ENCODE measurements at regions not wholly inside any gene's neighbourhood (a gene's known extent, or its start where the extent isn't known, plus 50 kb on each side); places are given as distances from the start of the nearest gene placed in this dataset.

DNA sequence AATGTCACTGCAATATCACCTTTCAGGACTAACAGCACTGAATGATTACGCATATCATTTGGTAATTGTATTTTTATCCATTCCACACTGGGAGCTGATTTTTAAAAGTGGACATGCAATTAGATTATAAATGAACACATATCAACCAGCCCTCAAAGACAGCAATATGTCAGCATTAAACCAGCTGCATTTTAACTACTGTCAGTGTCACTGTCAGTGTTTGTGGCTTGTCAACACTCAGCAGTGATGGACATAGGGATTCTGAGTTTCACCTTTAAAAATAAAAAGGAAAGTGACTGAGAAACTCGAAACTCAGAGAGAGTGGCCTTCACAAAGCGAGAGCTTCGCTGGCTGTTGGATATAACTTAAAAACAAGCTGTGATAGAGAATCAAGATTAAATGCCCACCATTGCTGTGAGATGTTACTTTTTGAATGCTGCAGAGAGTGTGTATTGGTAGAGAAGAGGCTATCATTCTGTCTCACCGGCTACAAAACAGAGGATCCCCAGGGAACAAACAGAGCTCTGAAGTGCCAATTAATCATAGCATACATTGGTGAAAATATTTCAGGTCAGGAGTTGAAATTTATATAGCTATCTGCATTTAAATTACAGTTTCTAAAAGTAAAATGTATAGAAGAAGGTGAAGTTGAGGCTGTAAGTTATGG is 635.8 kb downstream of the SQOR start:
- no peaks in the 10 kb centered on the region for H3K4me1 ChIP-seq (ENCODE audit: insufficient read depth)
- WGBS, 3 donors = 70 to 87% (median 79%) methylated on average over 5 of the region's 5 CpGs

DNA sequence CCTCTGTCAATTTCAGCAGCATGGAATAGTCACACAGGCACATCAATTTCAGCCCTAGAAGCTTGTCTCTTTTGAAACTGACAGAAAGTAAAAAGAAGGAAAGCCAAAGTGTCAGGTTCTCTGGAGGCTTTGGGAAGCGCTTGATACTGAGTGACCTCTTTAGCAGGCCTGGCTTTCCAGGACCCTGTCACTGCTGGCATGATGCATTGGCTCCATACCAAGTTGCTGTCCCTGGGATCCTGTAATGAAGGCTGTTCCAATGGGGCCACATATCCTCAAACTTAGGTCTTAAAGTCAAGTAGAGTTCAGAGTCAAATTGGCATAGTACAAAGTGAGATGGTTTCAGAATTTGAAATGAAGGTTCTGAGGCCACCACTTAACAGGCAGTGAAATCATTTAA is 640.9 kb downstream of the SQOR start:
- 75 to 96% (median 90%) methylated on average over 1 of the region's 1 CpG for WGBS, 3 donors
- Histone ChIP-seq H3K27ac (no peak overlapping the region), H3K9me3 (no peaks in the 10 kb centered on the region), H3K27me3 (no peaks in the 10 kb centered on the region), H3K36me3 (no peaks in the 10 kb centered on the region), H3K4me1 (ENCODE audit: insufficient read depth) (no peaks in the 10 kb centered on the region), H3K4me3 (no peak overlapping the region)
- intact Hi-C loops (cut with DNase I) = no loop called here
- TF ChIP-seq, protein P1, sequence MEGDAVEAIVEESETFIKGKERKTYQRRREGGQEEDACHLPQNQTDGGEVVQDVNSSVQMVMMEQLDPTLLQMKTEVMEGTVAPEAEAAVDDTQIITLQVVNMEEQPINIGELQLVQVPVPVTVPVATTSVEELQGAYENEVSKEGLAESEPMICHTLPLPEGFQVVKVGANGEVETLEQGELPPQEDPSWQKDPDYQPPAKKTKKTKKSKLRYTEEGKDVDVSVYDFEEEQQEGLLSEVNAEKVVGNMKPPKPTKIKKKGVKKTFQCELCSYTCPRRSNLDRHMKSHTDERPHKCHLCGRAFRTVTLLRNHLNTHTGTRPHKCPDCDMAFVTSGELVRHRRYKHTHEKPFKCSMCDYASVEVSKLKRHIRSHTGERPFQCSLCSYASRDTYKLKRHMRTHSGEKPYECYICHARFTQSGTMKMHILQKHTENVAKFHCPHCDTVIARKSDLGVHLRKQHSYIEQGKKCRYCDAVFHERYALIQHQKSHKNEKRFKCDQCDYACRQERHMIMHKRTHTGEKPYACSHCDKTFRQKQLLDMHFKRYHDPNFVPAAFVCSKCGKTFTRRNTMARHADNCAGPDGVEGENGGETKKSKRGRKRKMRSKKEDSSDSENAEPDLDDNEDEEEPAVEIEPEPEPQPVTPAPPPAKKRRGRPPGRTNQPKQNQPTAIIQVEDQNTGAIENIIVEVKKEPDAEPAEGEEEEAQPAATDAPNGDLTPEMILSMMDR (IDR thresholded peaks at IDR 0.05) = no peak
- no peak for TF ChIP-seq POLR2A (IDR thresholded peaks at IDR 0.05)
- TF ChIP-seq EP300 (IDR thresholded peaks at IDR 0.05) = no peak
- DNase-seq = no peak

More for the DNA sequence above, 635.8 kb downstream of the SQOR start:
- Histone ChIP-seq H3K27ac (no peak overlapping the region), H3K4me3 (no peak overlapping the region), H3K36me3 (no peaks in the 10 kb centered on the region), H3K27me3 (no peaks in the 10 kb centered on the region), H3K9me3 (no peaks in the 10 kb centered on the region)
- TF ChIP-seq, protein P1 (IDR thresholded peaks at IDR 0.05) = no peak
- TF ChIP-seq POLR2A (IDR thresholded peaks at IDR 0.05) (no peak), EP300 (IDR thresholded peaks at IDR 0.05) (no peak)
- DNase-seq = no peak
- intact Hi-C loops (cut with DNase I) = no loop called here

DNA sequence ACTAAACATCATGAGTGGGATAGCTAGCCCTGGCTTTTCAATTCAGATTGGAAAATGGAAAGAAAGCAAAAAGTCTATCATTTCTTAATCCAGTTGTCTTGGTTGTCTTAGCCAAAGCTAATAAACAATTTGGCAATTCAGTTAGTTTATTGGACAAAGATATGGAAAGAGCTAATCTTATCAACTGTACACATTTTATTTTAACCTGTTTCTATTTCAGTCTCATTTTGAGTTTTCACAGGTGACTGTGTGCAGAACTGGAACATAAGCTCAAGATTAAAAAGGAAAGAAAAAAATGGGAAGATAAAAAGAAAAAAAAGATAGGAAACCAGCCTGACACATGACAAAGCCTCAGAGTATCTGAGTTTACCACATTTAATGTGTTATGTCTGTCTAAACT is 642.6 kb downstream of the SQOR start:
- Histone ChIP-seq H3K9me3 (no peaks in the 10 kb centered on the region), H3K4me1 (ENCODE audit: insufficient read depth) (no peaks in the 10 kb centered on the region), H3K27ac (no peak overlapping the region), H3K4me3 (no peak overlapping the region), H3K36me3 (no peaks in the 10 kb centered on the region), H3K27me3 (no peaks in the 10 kb centered on the region)
- DNase-seq = no peak
- no peak for TF ChIP-seq POLR2A (IDR thresholded peaks at IDR 0.05)
- TF ChIP-seq, protein P1 (IDR thresholded peaks at IDR 0.05) = no peak
- TF ChIP-seq EP300 (IDR thresholded peaks at IDR 0.05) = no peak
- intact Hi-C loops (cut with DNase I) = no loop called here

- intact Hi-C loops (cut with DNase I) = no loop called here
- 81 to 93% (median 88%) methylated on average over 5 of the region's 5 CpGs for WGBS, 3 donors
- Histone ChIP-seq H3K9me3 (no peaks in the 10 kb centered on the region), H3K27ac (no peak overlapping the region), H3K27me3 (no peaks in the 10 kb centered on the region), H3K36me3 (no peaks in the 10 kb centered on the region), H3K4me1 (ENCODE audit: insufficient read depth) (no peaks in the 10 kb centered on the region), H3K4me3 (no peak overlapping the region)
- no peak for DNase-seq
- TF ChIP-seq EP300 (IDR thresholded peaks at IDR 0.05) (no peak), POLR2A (IDR thresholded peaks at IDR 0.05) (no peak)
- TF ChIP-seq, protein P1 (IDR thresholded peaks at IDR 0.05) = no peak
Measured at GRCh38 chr15:46278062-46278461, 643.2 kb downstream of the SQOR start.
